Stomach smooth muscle (tissue), 2 donors: ENCODE measurements at regions not wholly inside any gene's neighbourhood (a gene's known extent, or its start where the extent isn't known, plus 50 kb on each side); places are given as distances from the start of the nearest gene placed in this dataset.
A peak's percentile ranks its signal among the peaks of the same experiment; 100 is the strongest.

Source experiments
- H3K27ac ChIP-seq: one replicate; pipeline ENCODE4 v1.7.0; 2013; ENCODE audit warnings: mild to moderate bottlenecking, low read length, inconsistent platforms
- H3K27me3 ChIP-seq, 2 donors: one replicate each; pipeline ENCODE4 v1.7.0; 2013; ENCODE audit warnings: low read length in 2 of 2; ENCODE audit not compliant: insufficient read depth in 2 of 2, control insufficient read depth in 1 of 2
- H3K36me3 ChIP-seq, 2 donors: one replicate each; pipeline ENCODE4 v1.7.0; 2013; ENCODE audit warnings: low read length in 2 of 2; ENCODE audit not compliant: control insufficient read depth in 2 of 2, insufficient read depth in 2 of 2
- H3K4me1 ChIP-seq: one replicate; pipeline ENCODE4 v1.7.0; 2013; ENCODE audit warnings: low read length; ENCODE audit not compliant: control insufficient read depth, insufficient read depth
- H3K4me3 ChIP-seq, 2 donors: one replicate each; pipeline ENCODE4 v1.7.0; 2013; ENCODE audit warnings: low read length in 2 of 2
- H3K9ac ChIP-seq, 2 donors: one replicate each; pipeline ENCODE4 v1.7.0; 2013; ENCODE audit warnings: low read length in 2 of 2, mild to moderate bottlenecking in 1 of 2
- H3K9me3 ChIP-seq, 2 donors: one replicate each; pipeline ENCODE4 v1.7.0; 2013; ENCODE audit warnings: low read length in 2 of 2; ENCODE audit not compliant: control insufficient read depth in 2 of 2
- donor health status: healthy.
- donor health status: Pancreatic carcinoma.

DNA sequence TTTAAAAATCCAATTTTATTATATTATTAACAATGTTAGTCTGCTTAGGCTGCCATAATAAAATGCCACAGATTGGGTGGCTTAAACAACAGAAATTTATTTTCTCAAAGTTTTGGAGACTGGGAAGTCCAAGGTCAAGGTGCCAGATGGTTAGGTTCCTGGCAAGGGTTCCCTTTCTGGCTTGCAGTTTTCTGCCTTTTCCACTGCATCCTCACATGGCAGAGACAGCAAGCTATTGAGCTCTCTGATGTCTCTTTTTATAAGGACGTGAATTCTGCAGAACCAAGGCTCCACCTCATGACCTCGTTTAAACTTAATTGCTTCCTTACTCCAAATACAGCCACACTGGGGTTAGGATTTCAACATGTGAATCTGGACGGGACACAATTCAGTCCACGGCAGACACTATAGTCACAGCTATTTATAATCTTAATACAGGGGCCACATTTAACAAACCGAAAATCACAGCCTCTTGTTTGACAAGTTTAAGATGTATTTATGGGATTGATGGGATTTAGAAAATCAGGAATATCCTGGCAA lies 174.9 kb upstream of the PUM3 start:
- Histone ChIP-seq H3K9me3 (no peaks in the 10 kb centered on the region), H3K27me3 (no peaks in the 10 kb centered on the region), H3K9ac (no peak overlapping the region), H3K4me3 (no peak overlapping the region), H3K27ac (no peak overlapping the region), H3K4me1 (peaks cover 9% of the 10 kb centered on the region), H3K36me3 (no peaks in the 10 kb centered on the region)

DNA sequence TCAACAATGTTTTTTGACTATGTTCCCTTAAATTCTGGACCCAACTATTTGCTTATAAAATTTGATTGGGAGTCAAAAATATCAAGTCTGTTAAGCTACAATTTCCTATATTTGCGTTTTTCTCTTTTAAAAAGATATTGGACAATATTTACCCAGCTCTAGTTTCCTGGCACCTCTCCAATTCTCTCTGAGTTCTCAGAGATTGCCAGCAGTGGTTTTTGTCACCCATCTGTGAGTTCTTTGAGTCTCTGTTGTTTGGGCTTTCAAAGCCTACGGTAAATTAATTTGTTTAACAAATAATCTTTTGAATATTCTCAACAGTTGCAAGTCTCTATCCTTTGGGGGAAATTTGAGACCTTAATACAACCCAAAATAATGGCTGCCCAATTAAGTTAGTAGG lies 174.2 kb upstream of the PUM3 start:
- Histone ChIP-seq H3K27ac (no peak overlapping the region), H3K4me1 (peaks cover 13% of the 10 kb centered on the region), H3K27me3 (no peaks in the 10 kb centered on the region), H3K9me3 (no peaks in the 10 kb centered on the region), H3K9ac (no peak overlapping the region), H3K4me3 (no peak overlapping the region), H3K36me3 (no peaks in the 10 kb centered on the region)

DNA sequence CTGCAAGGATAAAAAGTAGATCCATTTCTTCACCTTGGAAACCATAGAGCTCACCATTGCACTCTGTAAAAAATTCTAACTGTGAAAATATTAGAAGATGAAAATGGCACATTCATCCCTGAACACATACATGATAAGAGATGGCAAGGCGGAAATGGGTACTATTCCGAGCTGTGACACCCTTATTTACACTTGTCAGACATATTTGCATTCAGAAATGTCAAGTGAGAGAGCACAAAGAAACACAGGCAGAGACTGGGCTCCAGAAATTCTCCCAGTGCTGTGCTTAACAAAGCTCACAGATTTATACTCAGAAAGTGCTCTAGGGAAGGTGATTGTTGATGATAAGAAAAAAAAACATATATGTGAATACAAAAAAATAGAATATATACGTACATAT lies 170.3 kb upstream of the PUM3 start:
- Histone ChIP-seq H3K36me3 (no peaks in the 10 kb centered on the region), H3K27ac (no peak overlapping the region), H3K9ac (no peak overlapping the region), H3K4me3 (no peak overlapping the region), H3K9me3 (no peaks in the 10 kb centered on the region), H3K27me3 (no peaks in the 10 kb centered on the region), H3K4me1 (peaks cover 17% of the 10 kb centered on the region)

DNA sequence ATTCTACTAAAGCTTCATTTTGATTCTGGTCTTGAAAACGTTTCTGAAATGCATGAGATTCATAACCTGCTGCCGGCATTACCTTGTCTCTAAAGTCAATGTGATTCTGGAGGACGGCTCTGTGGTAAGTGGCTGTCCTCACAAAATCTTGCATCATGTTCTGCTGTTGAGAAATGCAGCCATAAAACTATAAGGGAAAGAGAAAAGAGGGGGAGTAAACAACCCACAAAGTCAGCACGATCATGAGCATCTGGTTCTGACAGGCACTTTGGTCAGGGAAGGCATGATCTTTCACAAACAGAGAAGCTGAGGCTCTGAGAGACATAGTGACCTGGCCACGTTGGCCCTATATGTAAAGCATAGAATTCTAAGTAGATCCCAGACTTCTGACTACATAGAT lies 168.9 kb upstream of the PUM3 start:
- Histone ChIP-seq H3K9me3 (no peaks in the 10 kb centered on the region), H3K4me1 (peaks cover 11% of the 10 kb centered on the region), H3K27me3 (no peaks in the 10 kb centered on the region), H3K27ac (no peak overlapping the region), H3K9ac (no peak overlapping the region), H3K4me3 (no peak overlapping the region), H3K36me3 (no peaks in the 10 kb centered on the region)

DNA sequence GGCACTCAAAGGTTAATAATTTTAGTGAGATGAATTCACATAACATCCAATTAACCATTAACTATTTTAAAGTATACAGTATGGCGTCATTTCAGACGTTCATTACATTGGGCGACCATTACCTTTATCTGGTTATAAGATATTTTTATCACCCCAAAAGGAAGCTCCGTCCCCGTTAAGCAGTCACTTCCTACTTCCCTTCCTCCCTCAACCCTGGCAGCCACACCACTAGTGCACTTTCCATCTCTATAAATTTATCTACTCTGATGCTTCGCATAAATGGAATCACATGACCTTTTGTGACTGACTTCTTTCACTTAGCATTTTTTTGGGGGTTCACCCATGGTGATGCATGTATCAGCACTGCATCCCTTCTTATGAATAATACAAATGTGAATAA lies 168.3 kb upstream of the PUM3 start:
- H3K4me3 ChIP-seq = no peak overlapping the region
- H3K4me1 ChIP-seq = peaks cover 16% of the 10 kb centered on the region
- H3K9ac ChIP-seq = no peak overlapping the region
- no peaks in the 10 kb centered on the region for H3K36me3 ChIP-seq
- no peak overlapping the region for H3K27ac ChIP-seq
- H3K27me3 ChIP-seq = no peaks in the 10 kb centered on the region
- no peaks in the 10 kb centered on the region for H3K9me3 ChIP-seq

DNA sequence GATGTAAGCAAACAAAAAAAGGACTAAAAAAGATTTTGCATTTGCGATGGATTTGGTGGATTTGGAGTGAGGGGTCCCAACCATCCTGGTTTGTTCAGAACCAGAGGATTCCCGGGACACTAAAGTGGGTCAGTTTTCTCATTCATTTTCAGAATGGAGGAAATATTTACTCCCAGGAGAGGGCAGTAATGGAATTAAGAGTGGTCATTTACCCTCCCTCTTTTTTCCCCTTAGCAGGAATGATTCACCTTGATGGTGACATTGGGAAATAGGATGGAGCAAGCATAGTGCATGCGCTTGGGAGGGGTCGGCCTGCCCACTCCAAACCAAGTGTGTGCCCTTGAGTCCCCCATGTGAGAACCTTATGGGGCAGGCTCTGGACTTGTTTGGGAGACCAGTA lies 164.2 kb upstream of the PUM3 start:
- Histone ChIP-seq H3K9me3 (no peaks in the 10 kb centered on the region), H3K9ac (no peak overlapping the region), H3K36me3 (no peaks in the 10 kb centered on the region), H3K4me1 (peaks cover 29% of the 10 kb centered on the region), H3K27ac (no peak overlapping the region), H3K4me3 (no peak overlapping the region), H3K27me3 (no peaks in the 10 kb centered on the region)

DNA sequence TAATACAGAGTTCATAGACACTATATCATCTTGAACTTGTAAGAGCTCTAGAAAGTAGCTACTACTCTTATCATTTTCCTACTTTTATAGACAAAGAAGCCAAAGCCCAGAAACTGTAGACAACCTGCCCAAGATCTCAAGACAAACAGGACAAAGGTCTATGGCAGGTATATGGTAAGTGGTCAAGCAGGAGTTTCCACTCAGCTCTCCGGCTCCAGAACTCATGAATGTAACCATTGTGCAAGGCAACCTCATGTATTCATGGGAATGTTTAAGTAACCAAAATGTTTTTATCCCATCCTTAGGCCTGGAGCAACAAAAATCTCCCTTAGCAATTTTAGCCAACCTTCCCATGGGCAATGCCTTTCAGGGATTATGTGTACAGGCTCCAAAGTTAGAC lies 163.4 kb upstream of the PUM3 start:
- H3K4me1 ChIP-seq = peaks cover 32% of the 10 kb centered on the region
- H3K27ac ChIP-seq = no peak overlapping the region
- no peaks in the 10 kb centered on the region for H3K36me3 ChIP-seq
- no peaks in the 10 kb centered on the region for H3K27me3 ChIP-seq
- H3K9ac ChIP-seq = no peak overlapping the region
- no peaks in the 10 kb centered on the region for H3K9me3 ChIP-seq
- H3K4me3 ChIP-seq = no peak overlapping the region

DNA sequence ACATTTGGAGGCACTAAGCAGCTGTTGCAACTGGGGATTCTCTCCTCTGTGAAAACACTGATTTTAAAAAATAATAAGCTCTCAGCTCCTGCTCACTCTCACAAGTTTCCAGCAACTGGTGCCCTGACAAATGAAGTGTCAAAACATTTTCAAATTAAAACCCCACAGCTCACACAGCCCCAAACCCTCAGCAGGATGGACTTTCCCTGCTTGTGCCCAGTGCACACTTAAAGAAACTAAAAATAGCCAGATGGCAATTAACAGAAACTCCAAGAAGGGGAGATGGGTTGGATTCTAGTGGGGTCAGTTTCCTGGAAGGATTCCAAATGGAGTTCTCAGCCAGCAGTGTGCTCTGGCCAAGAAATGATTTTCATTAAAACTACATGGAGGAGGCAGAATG lies 163.0 kb upstream of the PUM3 start:
- Histone ChIP-seq H3K4me1 (peaks cover 32% of the 10 kb centered on the region), H3K36me3 (no peaks in the 10 kb centered on the region), H3K9ac (no peak overlapping the region), H3K4me3 (peak overlapping the region in 1 of 2 donors; percentile 0), H3K27ac (peak overlapping the region; percentile 19), H3K27me3 (no peaks in the 10 kb centered on the region), H3K9me3 (no peaks in the 10 kb centered on the region)

DNA sequence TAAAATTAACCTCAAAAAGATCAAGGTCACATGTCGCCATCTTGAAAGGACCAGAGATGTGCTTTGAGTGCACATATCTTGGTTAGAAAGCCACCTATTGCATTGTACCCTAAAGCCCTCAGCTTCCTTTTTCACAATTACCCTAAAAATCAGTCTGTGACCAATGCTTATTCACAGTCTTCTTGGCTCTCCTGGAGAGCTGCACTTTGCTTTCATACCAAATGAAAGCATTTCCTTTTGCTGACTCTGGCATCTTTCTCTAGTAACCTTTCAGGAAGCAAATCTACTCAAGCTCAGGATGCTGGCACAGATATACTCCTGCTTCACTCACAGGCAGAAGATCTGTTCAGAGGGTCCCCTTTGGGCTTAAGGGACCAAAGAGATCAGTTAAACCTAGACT lies 160.7 kb upstream of the PUM3 start:
- no peaks in the 10 kb centered on the region for H3K9me3 ChIP-seq
- no peaks in the 10 kb centered on the region for H3K27me3 ChIP-seq
- H3K27ac ChIP-seq = no peak overlapping the region
- peaks cover 29% of the 10 kb centered on the region for H3K4me1 ChIP-seq
- no peaks in the 10 kb centered on the region for H3K36me3 ChIP-seq
- no peak overlapping the region for H3K9ac ChIP-seq
- no peak overlapping the region for H3K4me3 ChIP-seq

DNA sequence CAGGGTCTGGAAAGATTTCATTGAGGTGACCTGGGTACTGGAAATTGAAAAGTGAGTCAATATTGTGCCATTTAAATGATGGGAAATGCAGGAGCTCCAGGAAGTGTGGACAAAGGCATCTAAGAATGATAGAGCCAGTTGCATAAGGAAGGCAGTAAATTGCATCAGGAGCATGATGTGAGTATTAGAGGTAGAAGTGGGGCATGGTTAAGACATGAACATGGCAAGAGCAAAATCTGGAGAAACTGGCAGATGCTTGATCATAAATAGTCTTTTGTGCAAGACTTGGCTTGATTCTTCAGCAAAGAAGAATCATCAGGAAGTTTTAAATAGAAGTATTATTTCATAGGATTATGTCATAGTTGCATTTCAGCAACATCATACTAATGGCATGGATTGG lies 157.4 kb upstream of the PUM3 start:
- Histone ChIP-seq H3K9me3 (no peaks in the 10 kb centered on the region), H3K9ac (no peak overlapping the region), H3K4me1 (peaks cover 17% of the 10 kb centered on the region), H3K4me3 (no peak overlapping the region), H3K27ac (no peak overlapping the region), H3K36me3 (no peaks in the 10 kb centered on the region), H3K27me3 (no peaks in the 10 kb centered on the region)

DNA sequence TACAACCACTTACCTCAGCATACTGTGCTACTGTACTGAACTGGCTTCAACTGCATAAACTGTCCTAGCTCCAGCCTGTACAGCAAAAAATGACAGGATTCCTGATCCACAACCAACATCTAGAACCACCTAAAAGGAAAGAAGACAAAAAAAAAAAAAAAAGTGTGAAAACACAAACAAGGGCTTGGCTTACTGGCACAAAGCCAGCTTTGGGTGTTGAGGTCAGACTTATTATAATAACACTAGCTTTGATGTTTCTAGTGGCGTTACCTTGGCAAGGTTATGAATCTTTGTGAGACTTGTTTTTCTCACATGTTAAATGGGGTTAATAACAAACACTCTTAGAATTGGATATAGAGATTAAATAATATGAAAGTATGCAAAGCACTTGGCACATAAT lies 148.5 kb upstream of the PUM3 start:
- Histone ChIP-seq H3K4me1 (no peaks in the 10 kb centered on the region), H3K27ac (no peak overlapping the region), H3K9ac (no peak overlapping the region), H3K36me3 (no peaks in the 10 kb centered on the region), H3K9me3 (no peaks in the 10 kb centered on the region), H3K4me3 (no peak overlapping the region), H3K27me3 (no peaks in the 10 kb centered on the region)
